ENCODE measurements at regions not wholly inside any gene's neighbourhood (a gene's known extent, or its start where the extent isn't known, plus 50 kb on each side); places are given as distances from the start of the nearest gene placed in this dataset.

GRCh38 chr2:56077359-56077915 lies 106.4 kb upstream of the CCDC85A start:
- intact Hi-C loops (cut with DNase I; ENCODE audit: low total_unique reads), result no loop called here
- no peak overlapping the region for H3K4me3 ChIP-seq
- H3K4me1 ChIP-seq, result no peaks in the 10 kb centered on the region
- DNase-seq, result no peak
- no peak for ATAC-seq
- H3K9me3 ChIP-seq, result no peaks in the 10 kb centered on the region
- H3K27ac ChIP-seq, result no peak overlapping the region
- H3K36me3 ChIP-seq, result no peaks in the 10 kb centered on the region
- in situ Hi-C loops (cut with MboI; ENCODE audit: low sequenced_read_pairs in 4 of 4), result no loop called here
- no peak for TF ChIP-seq POLR2A (IDR thresholded peaks at IDR 0.05)
- TF ChIP-seq, protein P1, sequence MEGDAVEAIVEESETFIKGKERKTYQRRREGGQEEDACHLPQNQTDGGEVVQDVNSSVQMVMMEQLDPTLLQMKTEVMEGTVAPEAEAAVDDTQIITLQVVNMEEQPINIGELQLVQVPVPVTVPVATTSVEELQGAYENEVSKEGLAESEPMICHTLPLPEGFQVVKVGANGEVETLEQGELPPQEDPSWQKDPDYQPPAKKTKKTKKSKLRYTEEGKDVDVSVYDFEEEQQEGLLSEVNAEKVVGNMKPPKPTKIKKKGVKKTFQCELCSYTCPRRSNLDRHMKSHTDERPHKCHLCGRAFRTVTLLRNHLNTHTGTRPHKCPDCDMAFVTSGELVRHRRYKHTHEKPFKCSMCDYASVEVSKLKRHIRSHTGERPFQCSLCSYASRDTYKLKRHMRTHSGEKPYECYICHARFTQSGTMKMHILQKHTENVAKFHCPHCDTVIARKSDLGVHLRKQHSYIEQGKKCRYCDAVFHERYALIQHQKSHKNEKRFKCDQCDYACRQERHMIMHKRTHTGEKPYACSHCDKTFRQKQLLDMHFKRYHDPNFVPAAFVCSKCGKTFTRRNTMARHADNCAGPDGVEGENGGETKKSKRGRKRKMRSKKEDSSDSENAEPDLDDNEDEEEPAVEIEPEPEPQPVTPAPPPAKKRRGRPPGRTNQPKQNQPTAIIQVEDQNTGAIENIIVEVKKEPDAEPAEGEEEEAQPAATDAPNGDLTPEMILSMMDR (IDR thresholded peaks at IDR 0.05 in 4 of 5, conservative IDR thresholded peaks at IDR 0.05 in 1 of 5), result no peak
- no peaks in the 10 kb centered on the region for H3K27me3 ChIP-seq

GRCh38 chr2:56082665-56083064 lies 101.1 kb upstream of the CCDC85A start:
- Histone ChIP-seq H3K9me3 (no peaks in the 10 kb centered on the region), H3K4me1 (no peaks in the 10 kb centered on the region), H3K4me3 (no peak overlapping the region), H3K27me3 (no peaks in the 10 kb centered on the region), H3K36me3 (no peaks in the 10 kb centered on the region), H3K27ac (no peak overlapping the region)
- no peak for ATAC-seq
- TF ChIP-seq POLR2A (IDR thresholded peaks at IDR 0.05), result no peak
- in situ Hi-C loops (cut with MboI; ENCODE audit: low sequenced_read_pairs in 4 of 4) (no loop called here), intact Hi-C loops (cut with DNase I; ENCODE audit: low total_unique reads) (no loop called here)
- no peak for DNase-seq

- ATAC-seq (no peak), DNase-seq (no peak)
- Histone ChIP-seq H3K27ac (no peak overlapping the region), H3K27me3 (no peaks in the 10 kb centered on the region), H3K4me1 (no peaks in the 10 kb centered on the region), H3K4me3 (no peak overlapping the region), H3K9me3 (no peaks in the 10 kb centered on the region), H3K36me3 (no peaks in the 10 kb centered on the region)
- TF ChIP-seq POLR2A (IDR thresholded peaks at IDR 0.05), result no peak
- TF ChIP-seq, protein P1 (IDR thresholded peaks at IDR 0.05 in 4 of 5, conservative IDR thresholded peaks at IDR 0.05 in 1 of 5), result no peak
- in situ Hi-C loops (cut with MboI; ENCODE audit: low sequenced_read_pairs in 4 of 4) (no loop called here), intact Hi-C loops (cut with DNase I; ENCODE audit: low total_unique reads) (no loop called here)
Measured at GRCh38 chr2:56084111-56084901, 99.5 kb upstream of the CCDC85A start.

DNA sequence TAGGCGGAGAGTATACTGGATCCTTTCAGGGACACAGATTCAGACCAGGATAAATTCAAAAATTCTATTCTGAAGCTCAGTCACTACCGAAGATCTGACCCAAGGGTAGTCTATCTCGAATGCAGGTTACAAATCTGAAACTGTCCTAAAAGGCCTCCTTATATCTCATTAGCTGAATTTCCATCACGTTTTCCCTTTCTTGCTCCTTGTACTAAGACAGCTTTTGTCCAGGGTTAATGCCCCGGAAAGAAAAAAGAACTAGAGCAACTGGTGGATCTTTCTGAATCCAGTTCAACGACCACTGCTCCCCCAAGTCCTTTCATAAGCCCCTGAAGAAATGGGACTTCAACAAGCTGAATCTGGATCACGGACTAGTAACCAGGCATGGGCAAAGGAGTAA lies 97.5 kb upstream of the CCDC85A start:
- no peaks in the 10 kb centered on the region for H3K27me3 ChIP-seq
- DNase-seq, result no peak
- no peaks in the 10 kb centered on the region for H3K36me3 ChIP-seq
- TF ChIP-seq, protein P1 (IDR thresholded peaks at IDR 0.05 in 4 of 5, conservative IDR thresholded peaks at IDR 0.05 in 1 of 5), result no peak
- no peak for TF ChIP-seq POLR2A (IDR thresholded peaks at IDR 0.05)
- intact Hi-C loops (cut with DNase I; ENCODE audit: low total_unique reads), result no loop called here
- in situ Hi-C loops (cut with MboI; ENCODE audit: low sequenced_read_pairs in 4 of 4), result no loop called here
- no peaks in the 10 kb centered on the region for H3K9me3 ChIP-seq
- H3K4me3 ChIP-seq, result no peak overlapping the region
- H3K4me1 ChIP-seq, result no peaks in the 10 kb centered on the region
- no peak for ATAC-seq
- H3K27ac ChIP-seq, result no peak overlapping the region

DNA sequence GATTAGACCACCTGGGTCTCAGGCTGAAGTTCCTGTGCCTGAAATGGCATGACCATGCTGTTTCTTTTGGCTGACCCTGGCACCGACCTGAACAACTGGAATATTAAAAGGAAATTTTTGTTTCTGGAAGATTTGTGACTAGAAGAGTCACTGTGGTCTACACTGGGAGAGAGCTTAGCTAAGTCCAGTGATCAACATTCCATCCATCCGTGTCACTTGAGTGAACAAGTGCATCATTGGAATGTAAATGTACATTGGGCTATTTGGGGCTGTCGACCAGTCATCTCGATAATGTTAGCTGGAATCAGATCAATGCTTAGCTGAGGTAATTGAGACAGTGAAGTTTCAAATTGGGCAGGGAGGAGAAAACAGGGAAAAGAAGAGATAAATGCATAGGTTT lies 95.4 kb upstream of the CCDC85A start:
- Histone ChIP-seq H3K9me3 (no peaks in the 10 kb centered on the region), H3K36me3 (no peaks in the 10 kb centered on the region), H3K4me1 (no peaks in the 10 kb centered on the region), H3K4me3 (no peak overlapping the region), H3K27ac (no peak overlapping the region), H3K27me3 (no peaks in the 10 kb centered on the region)
- in situ Hi-C loops (cut with MboI; ENCODE audit: low sequenced_read_pairs in 4 of 4), result no loop called here
- DNase-seq, result no peak
- TF ChIP-seq POLR2A (IDR thresholded peaks at IDR 0.05), result no peak
- TF ChIP-seq, protein P1 (IDR thresholded peaks at IDR 0.05 in 4 of 5, conservative IDR thresholded peaks at IDR 0.05 in 1 of 5), result no peak
- intact Hi-C loops (cut with DNase I; ENCODE audit: low total_unique reads), result no loop called here
- no peak for ATAC-seq

All from gastrocnemius medialis (tissue), 4 donors.